DOHH2 (cell line): ENCODE measurements at regions not wholly inside any gene's neighbourhood (a gene's known extent, or its start where the extent isn't known, plus 50 kb on each side); places are given as distances from the start of the nearest gene placed in this dataset.

ENCODE experiments used
- H3F3A ChIP-seq: fragments of 200-600 bp; sonication (generic), shearing (Covaris generic); 2 replicates; pipeline ENCODE4 v1.6.0; 2016; ENCODE audit warnings: antibody characterized with exemption, mild to moderate bottlenecking; ENCODE audit not compliant: control insufficient read depth, insufficient read depth
- H3K27ac ChIP-seq: fragments of 200-600 bp; sonication (generic); 2 replicates; pipeline ENCODE4 v1.5.1; 2014; ENCODE audit warnings: low read depth, mild to moderate bottlenecking, low read length, moderate library complexity
- H3K27me3 ChIP-seq: fragments of 200-600 bp; sonication (generic); 2 replicates; pipeline ENCODE4 v1.6.1; 2014; ENCODE audit warnings: mild to moderate bottlenecking, low read length, mixed read lengths; ENCODE audit not compliant: control insufficient read depth
- H3K36me3 ChIP-seq: fragments of 200-600 bp; sonication (generic); 2 replicates; pipeline ENCODE4 v1.6.1; 2014; ENCODE audit warnings: mild to moderate bottlenecking, low read length, moderate library complexity, mixed read lengths; ENCODE audit not compliant: control insufficient read depth
- H3K4me1 ChIP-seq: fragments of 200-600 bp; sonication (generic); 2 replicates; pipeline ENCODE4 v1.6.1; 2014; ENCODE audit warnings: mild to moderate bottlenecking, low read length, mixed read lengths; ENCODE audit not compliant: control insufficient read depth
- H3K4me2 ChIP-seq: fragments of 200-600 bp; sonication (generic); 2 replicates; pipeline ENCODE4 v1.6.0; 2014; ENCODE audit warnings: mild to moderate bottlenecking, low read length, moderate library complexity
- H3K4me3 ChIP-seq: fragments of 200-600 bp; sonication (generic); 2 replicates; pipeline ENCODE4 v1.5.1; 2014; ENCODE audit warnings: mild to moderate bottlenecking, low read length, mixed read lengths
- H3K79me2 ChIP-seq: fragments of 200-600 bp; sonication (generic); 2 replicates; pipeline ENCODE4 v1.6.1; 2014; ENCODE audit warnings: mild to moderate bottlenecking, low read length, mixed read lengths; ENCODE audit not compliant: control insufficient read depth
- H3K9me2 ChIP-seq: fragments of 200-600 bp; sonication (generic); replicated peaks from 2 replicates; pipeline ENCODE4 v1.6.1; 2014; ENCODE audit warnings: mild to moderate bottlenecking, low read length, mixed read lengths; ENCODE audit not compliant: control insufficient read depth
- H3K9me3 ChIP-seq: fragments of 200-600 bp; sonication (generic); 2 replicates; pipeline ENCODE4 v1.6.1; 2014; ENCODE audit warnings: antibody characterized with exemption, low read length, mixed read lengths; ENCODE audit not compliant: control insufficient read depth, insufficient read depth
- H4K20me1 ChIP-seq: fragments of 200-600 bp; sonication (generic); 2 replicates; pipeline ENCODE4 v1.6.0; 2014; ENCODE audit warnings: low read depth, mild to moderate bottlenecking, antibody characterized with exemption, low read length, moderate library complexity; ENCODE audit not compliant: control insufficient read depth, insufficient read depth
- EZH2phosphoT487 ChIP-seq: fragments of 200-600 bp; sonication (generic); IDR thresholded peaks from 2 replicates; pipeline ENCODE4 v1.6.1; 2017; ENCODE audit warnings: borderline replicate concordance, mild to moderate bottlenecking, antibody characterized with exemption, low read length, moderate library complexity, mixed read lengths
- TF ChIP-seq, protein P1 (sequence below): fragments of 200-600 bp; sonication (generic); IDR thresholded peaks from one replicate; pipeline ENCODE4 v1.5.1; 2014; ENCODE audit warnings: antibody characterized with exemption, mild to moderate bottlenecking, low read depth, low read length; ENCODE audit not compliant: poor library complexity, severe bottlenecking

DNA sequence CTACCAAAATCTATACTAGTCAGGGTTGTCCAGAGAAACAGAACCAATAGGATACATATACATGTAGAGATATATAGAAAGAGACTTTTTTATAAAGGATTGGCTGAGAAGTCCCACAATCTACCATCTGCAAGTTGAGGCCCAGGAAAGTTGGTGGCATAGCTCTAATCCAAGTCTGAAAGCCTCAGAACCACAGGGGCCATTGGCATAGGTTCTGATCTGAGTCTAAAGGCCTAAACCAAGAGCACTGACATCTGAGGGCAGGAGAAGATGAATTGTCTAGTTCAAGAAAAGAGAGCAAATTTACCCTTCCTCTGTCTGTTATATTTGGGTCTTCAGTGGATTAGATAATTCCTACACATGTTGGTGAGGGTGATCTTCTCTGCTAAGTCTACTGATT lies 433.1 kb downstream of the ADAMTS20 start:
- Histone ChIP-seq H3K27me3 (no peaks in the 10 kb centered on the region), H3K9me3 (no peaks in the 10 kb centered on the region), H3K9me2 (no peaks in the 10 kb centered on the region), H3K27ac (no peak overlapping the region), H3F3A (no peaks in the 10 kb centered on the region), H3K4me3 (no peak overlapping the region), H4K20me1 (no peaks in the 10 kb centered on the region), H3K36me3 (no peaks in the 10 kb centered on the region), H3K4me2 (no peak overlapping the region), H3K4me1 (no peaks in the 10 kb centered on the region), H3K79me2 (no peaks in the 10 kb centered on the region)
- TF ChIP-seq, protein P1, sequence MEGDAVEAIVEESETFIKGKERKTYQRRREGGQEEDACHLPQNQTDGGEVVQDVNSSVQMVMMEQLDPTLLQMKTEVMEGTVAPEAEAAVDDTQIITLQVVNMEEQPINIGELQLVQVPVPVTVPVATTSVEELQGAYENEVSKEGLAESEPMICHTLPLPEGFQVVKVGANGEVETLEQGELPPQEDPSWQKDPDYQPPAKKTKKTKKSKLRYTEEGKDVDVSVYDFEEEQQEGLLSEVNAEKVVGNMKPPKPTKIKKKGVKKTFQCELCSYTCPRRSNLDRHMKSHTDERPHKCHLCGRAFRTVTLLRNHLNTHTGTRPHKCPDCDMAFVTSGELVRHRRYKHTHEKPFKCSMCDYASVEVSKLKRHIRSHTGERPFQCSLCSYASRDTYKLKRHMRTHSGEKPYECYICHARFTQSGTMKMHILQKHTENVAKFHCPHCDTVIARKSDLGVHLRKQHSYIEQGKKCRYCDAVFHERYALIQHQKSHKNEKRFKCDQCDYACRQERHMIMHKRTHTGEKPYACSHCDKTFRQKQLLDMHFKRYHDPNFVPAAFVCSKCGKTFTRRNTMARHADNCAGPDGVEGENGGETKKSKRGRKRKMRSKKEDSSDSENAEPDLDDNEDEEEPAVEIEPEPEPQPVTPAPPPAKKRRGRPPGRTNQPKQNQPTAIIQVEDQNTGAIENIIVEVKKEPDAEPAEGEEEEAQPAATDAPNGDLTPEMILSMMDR, result no peak
- TF ChIP-seq EZH2phosphoT487, result no peak

DNA sequence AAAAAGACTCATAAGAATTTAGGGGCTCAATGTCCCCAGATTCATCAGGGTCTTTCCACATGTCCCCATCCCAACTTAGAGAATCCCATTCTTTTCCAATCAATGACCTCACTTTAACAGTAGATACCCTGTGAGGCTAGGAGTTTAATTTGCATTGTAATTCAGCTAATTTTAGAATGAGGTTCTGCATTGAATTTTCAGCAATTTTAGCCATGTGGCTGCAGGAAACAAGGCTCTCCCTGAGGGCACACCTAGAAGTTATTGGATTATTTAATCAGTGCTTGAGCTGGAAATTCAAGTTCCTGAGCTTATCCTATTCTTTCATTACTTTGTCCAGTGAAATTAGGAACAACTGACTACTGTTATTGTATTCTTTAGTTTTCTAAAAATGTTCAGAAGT lies 433.8 kb downstream of the ADAMTS20 start:
- no peak overlapping the region for H3K4me3 ChIP-seq
- no peaks in the 10 kb centered on the region for H3K9me2 ChIP-seq
- no peaks in the 10 kb centered on the region for H3K36me3 ChIP-seq
- H3K4me1 ChIP-seq, result peaks cover 5% of the 10 kb centered on the region; the same call in 1 of the 2 replicates
- no peaks in the 10 kb centered on the region for H3K79me2 ChIP-seq
- no peaks in the 10 kb centered on the region for H3K9me3 ChIP-seq
- no peak overlapping the region for H3K4me2 ChIP-seq
- TF ChIP-seq, protein P1, result no peak
- H3K27me3 ChIP-seq, result no peaks in the 10 kb centered on the region
- no peaks in the 10 kb centered on the region for H4K20me1 ChIP-seq
- H3F3A ChIP-seq, result no peaks in the 10 kb centered on the region
- no peak overlapping the region for H3K27ac ChIP-seq

DNA sequence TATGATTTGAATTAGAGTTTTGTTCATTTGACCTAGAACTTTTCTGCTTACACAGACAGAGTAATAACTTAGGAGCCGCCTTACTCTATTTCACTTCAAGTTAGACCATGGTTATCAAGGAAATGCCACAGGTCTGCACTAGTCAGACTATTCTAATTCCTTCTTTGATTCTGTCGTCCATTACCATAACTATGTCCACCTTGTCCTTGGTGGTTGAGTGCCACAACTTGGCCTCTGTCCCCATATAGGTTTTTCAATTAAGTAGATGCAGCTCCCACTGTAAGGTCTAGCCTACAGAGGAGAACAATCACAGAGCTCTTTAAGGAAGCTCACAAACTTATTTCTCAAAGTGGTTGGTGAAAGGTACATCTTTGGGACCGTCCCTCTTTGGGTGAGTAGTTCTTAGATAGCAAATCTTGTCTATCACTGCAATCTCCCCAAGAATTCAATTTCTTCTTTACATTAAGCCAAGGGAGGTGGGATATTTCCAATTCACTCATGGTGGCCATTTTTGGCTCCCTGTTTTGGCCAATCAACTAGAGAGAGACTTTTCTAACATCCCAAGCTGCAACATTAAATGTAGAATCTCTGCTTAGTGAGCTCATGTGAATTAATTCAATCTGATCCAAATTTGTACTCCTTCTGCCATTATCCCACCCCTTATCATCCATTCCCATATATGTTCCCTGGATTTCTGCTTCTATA lies 434.6 kb downstream of the ADAMTS20 start:
- Histone ChIP-seq H3F3A (no peaks in the 10 kb centered on the region), H3K79me2 (no peaks in the 10 kb centered on the region), H3K9me2 (no peaks in the 10 kb centered on the region), H3K4me3 (no peak overlapping the region), H3K27ac (no peak overlapping the region), H3K27me3 (no peaks in the 10 kb centered on the region), H3K4me2 (no peak overlapping the region), H3K9me3 (no peaks in the 10 kb centered on the region), H3K4me1 (peaks cover 12% of the 10 kb centered on the region), H3K36me3 (no peaks in the 10 kb centered on the region), H4K20me1 (no peaks in the 10 kb centered on the region)
- no peak for TF ChIP-seq EZH2phosphoT487
- TF ChIP-seq, protein P1, result no peak
